Fibroblast of mammary gland (primary cell): ENCODE measurements at regions not wholly inside any gene's neighbourhood (a gene's known extent, or its start where the extent isn't known, plus 50 kb on each side); places are given as distances from the start of the nearest gene placed in this dataset.

Source experiments
- DNase-seq: peaks from one replicate; pipeline ENCODE4 v3.0.0-alpha.2; 2010; ENCODE audit warnings: low read depth
- H3K4me3 ChIP-seq: 2 replicates; pipeline ENCODE4 v1.5.1; 2011; ENCODE audit warnings: low read depth, mild to moderate bottlenecking, low read length, moderate library complexity; ENCODE audit not compliant: control insufficient read depth
- TF ChIP-seq, protein P1 (sequence below): conservative IDR thresholded peaks from 2 replicates; pipeline ENCODE4 v1.5.1; 2011; ENCODE audit warnings: low read depth, low read length, inconsistent platforms; ENCODE audit not compliant: control insufficient read depth, insufficient read depth

GRCh38 chr2:195472501-195473234 lies 184.4 kb upstream of the SLC39A10 start:
- TF ChIP-seq, protein P1, sequence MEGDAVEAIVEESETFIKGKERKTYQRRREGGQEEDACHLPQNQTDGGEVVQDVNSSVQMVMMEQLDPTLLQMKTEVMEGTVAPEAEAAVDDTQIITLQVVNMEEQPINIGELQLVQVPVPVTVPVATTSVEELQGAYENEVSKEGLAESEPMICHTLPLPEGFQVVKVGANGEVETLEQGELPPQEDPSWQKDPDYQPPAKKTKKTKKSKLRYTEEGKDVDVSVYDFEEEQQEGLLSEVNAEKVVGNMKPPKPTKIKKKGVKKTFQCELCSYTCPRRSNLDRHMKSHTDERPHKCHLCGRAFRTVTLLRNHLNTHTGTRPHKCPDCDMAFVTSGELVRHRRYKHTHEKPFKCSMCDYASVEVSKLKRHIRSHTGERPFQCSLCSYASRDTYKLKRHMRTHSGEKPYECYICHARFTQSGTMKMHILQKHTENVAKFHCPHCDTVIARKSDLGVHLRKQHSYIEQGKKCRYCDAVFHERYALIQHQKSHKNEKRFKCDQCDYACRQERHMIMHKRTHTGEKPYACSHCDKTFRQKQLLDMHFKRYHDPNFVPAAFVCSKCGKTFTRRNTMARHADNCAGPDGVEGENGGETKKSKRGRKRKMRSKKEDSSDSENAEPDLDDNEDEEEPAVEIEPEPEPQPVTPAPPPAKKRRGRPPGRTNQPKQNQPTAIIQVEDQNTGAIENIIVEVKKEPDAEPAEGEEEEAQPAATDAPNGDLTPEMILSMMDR: no peak
- H3K4me3 ChIP-seq: no peak overlapping the region
- no peak for DNase-seq

GRCh38 chr2:195471807-195472206 lies 185.2 kb upstream of the SLC39A10 start:
- H3K4me3 ChIP-seq: no peak overlapping the region
- TF ChIP-seq, protein P1: no peak
- DNase-seq: no peak

- TF ChIP-seq, protein P1: no peak
- no peak for DNase-seq
- no peak overlapping the region for H3K4me3 ChIP-seq
Observed at GRCh38 chr2:195471163-195471562, 185.9 kb upstream of the SLC39A10 start.

DNA sequence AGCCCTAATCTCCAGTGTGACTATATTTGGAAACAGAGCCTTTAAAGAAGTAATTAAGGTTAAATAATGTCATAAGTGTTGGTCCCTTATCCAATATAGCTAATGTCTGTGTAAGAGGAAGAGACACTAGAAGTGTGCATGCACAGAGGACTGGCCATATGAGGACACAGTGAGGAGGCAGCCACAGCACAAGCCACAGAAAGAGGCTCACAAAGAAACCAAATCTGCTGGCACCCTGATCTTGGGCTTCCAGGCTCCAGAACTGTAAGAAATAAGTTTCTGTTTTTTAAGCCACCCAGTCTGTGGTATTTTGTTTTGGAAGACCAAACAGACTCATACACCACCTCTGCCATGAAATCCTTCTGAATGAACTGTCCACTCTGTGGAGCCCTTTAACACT lies 186.4 kb upstream of the SLC39A10 start:
- TF ChIP-seq, protein P1: no peak
- no peak for DNase-seq
- no peak overlapping the region for H3K4me3 ChIP-seq

DNA sequence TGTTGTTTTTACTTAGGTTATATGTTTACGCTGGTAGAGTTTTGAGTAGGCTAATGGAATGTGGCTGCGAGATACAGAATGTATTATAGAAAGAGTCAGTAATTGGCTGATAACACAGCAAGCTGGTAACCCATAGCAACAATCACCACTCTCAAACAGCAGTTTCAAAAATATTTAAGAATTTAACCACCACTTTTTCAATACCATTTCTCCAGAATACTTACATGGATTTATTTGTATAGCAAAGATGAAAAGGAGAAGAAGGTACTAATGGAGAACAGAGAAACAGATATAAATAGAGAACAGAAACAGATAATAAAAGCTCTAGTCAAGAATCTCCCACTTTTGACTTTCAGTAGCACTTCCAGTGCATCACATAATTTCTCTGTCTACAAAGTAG lies 188.3 kb upstream of the SLC39A10 start:
- TF ChIP-seq, protein P1: no peak
- H3K4me3 ChIP-seq: no peak overlapping the region
- DNase-seq: no peak

GRCh38 chr2:195466427-195466826 lies 190.6 kb upstream of the SLC39A10 start:
- no peak overlapping the region for H3K4me3 ChIP-seq
- no peak for DNase-seq
- TF ChIP-seq, protein P1: no peak
